Putamen (tissue), 1 donor: ENCODE measurements at regions not wholly inside any gene's neighbourhood (a gene's known extent, or its start where the extent isn't known, plus 50 kb on each side); places are given as distances from the start of the nearest gene placed in this dataset.

Experiments used
- DNase-seq: peaks from one replicate; pipeline ENCODE4 v3.0.0-alpha.2; 2016; ENCODE audit warnings: low spot score

GRCh38 chr14:28695109-28695508, 71.5 kb upstream of the FOXG1 start:
- DNase-seq, result no peak

DNA sequence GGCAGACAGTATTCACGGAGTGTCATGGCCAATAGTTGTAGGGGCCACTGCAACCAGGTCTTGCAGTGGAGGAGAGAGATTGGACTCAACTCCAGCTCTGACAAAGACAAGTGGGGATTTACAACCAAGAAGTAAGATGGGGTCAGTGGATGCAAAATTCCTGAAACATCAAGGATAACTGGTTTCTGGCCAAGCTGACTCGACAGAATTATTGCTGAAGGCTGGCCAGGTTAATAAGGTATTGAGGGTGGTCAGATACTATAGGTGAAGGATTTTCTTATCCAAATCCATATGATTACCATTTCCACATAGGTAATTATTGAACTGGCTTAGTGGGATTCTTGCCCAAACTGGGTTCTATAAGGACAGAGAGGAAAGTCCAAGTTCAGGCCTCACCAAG, 64.9 kb upstream of the FOXG1 start:
- DNase-seq, result no peak

DNA sequence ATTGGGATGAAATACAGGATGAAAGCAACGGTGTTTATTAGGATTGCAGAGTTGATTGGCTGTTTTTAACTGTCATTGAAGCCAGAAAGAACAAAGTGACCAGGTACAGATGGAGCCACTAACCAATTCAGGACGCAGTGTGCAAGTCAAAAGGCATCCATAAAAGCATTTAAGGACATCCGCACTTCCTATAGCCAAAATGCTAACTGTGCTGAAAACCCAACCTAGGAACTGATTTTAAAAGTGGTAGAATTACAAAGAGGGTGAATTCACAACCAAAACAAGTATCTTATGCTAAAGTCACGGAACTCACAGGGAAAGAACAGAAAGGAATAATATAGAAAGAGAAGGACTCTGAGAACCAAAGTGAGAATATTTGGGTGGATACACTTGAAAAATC, 63.1 kb upstream of the FOXG1 start:
- DNase-seq, result no peak

GRCh38 chr14:28704153-28704552, 62.4 kb upstream of the FOXG1 start:
- no peak for DNase-seq

DNA sequence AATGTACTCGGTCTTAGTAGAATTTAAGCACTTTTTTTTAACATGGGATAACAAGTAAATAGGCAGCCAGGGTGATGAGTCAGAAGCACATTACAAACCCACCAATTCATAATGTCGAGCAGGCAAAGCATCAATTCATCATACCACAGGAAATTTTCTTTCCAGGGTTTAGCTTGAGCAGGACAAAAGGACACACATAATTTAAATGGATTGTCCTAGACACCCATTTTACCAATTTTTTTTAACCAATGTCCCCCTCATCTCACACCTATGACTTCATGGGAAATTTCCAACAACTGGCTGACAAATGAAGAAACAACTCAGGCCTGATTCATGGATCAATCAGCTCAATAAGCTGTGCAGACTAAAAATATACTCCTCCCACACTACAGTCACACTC, 58.8 kb upstream of the FOXG1 start:
- DNase-seq, result peak; percentile 54

DNA sequence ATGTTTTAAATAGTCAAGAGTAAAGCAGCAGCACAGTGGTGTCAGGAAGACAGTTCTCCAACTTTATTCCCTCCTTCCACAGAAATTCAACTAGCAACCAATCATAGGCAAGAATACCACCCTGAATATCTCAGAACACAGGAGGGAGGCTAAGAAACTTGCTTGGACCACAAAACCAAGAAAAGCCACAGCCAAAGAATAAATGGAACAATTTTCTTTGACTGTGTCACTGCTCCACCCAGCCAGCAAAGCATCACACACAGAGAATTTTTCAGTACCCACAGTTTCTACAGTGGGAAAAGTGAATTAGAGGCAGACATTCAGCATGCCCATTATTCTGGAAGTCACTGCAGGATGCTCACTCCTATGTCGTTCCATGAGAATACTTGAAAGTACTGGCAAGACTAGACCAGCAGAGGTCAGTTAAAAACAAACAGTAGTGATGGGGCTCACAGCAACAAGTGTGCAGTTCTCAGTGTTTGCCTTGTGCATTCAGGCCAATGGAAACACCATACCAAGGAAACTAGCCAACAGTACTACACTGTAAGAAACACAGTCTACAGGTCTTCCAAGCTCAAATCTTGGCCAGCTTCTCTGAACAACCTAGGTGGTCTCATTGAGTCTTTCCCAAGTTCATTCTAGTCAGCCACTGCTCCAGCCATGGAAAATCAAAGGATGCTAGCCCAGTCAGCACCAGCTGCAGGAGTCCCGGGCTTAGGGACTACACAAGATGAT, 56.8 kb upstream of the FOXG1 start:
- DNase-seq, result no peak
